ENCODE measurements at regions not wholly inside any gene's neighbourhood (a gene's known extent, or its start where the extent isn't known, plus 50 kb on each side); places are given as distances from the start of the nearest gene placed in this dataset.
A peak's percentile ranks its signal among the peaks of the same experiment; 100 is the strongest.

GRCh38 chr14:65794674-65795279, 382.2 kb downstream of the FUT8 start:
- no peak for DNase-seq (ENCODE audit: low read depth in 3 of 3)

DNA sequence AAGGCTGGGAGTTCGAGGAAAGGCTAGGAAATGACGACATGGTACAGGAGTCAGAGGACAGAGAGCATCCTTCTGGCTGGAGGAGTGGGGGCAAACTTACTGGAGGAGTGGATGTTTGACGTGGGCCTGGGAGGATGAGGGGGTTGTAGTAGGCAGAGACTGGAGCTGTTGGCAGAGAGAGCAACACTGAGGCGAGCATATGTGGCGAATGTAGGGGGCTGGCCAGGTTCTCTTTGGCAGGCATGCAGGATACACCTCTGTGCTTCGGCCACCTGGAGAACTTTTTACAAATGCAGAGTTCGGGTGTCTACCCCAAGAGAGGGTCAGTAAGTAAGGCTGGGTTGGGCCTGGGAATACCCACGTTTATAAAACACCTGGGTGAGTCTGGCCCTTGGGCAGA, 385.7 kb downstream of the FUT8 start:
- DNase-seq (ENCODE audit: low read depth in 3 of 3), result no peak

DNA sequence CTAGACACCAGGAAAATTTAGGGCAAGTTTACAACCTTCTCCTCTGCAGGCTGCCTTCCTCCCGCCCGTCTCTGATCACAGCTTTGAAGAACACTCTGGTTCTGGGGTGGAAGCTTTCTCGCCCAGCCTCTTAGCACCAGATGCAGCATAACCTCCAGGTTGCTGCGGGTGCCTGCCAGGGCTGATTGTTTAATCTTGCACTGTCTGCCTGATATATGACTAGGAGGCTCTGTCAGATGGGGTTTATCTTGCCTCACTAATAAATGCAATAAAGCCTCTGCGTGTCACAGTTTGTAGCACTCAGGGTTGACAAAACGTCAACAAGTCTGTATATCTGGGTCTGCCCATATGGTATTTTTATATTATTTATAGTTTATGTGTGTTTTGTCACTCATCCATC, 388.2 kb downstream of the FUT8 start:
- DNase-seq (ENCODE audit: low read depth in 3 of 3), result no peak

GRCh38 chr14:65802196-65802595, 389.7 kb downstream of the FUT8 start:
- DNase-seq (ENCODE audit: low read depth in 3 of 3), result no peak

GRCh38 chr14:65803885-65804284, 391.4 kb downstream of the FUT8 start:
- no peak for DNase-seq (ENCODE audit: low read depth in 3 of 3)

DNA sequence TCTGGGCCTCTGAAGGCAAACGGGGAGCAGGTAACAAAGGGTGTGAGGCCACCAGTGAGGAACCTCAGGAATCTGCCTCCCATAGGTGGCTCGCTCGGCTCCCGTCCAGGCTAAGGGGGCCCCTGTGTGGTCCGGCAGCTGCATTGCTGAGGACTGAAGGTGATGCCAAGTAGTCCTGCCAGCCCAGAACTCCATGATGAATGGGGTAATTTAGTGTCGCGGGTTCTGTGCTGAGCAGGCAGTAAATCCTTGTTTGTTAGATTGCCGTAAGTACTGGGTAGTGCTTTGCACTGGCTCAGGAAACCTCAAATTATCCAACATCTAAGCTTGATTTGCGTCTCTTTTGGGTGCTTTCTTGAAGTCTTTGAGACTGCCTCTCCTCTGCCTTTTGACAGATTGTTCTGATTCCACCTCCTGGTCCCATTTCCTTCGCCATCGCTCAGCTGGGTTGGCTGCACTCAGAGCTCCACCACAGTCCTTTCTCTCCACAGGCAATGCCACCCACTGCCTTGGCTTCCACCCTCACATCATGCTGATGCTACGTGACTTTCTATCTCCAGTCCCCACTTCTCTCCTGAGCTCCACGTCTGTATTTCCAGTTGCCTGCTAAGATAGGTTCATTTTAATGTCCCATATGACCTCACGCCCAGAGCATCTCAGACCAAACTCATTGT, 392.0 kb downstream of the FUT8 start:
- DNase-seq (ENCODE audit: low read depth in 3 of 3), result no peak

DNA sequence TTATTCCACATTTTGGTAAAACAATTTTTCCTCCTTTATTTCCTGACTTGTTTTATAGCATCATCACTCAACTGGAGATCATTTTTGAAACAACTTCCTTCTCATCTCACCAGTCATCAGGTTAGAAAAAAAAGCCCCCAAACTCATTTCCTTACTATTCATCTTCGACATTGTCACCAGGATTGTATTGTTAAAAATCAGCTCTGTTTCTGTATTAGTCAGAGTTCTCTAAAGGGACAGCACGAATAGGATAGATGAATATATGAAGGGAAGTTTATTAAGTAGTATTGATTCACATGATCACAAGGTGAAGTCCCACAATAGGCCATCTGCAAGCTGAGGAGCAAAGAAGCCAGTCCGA, 392.6 kb downstream of the FUT8 start:
- no peak for DNase-seq (ENCODE audit: low read depth in 3 of 3)

DNA sequence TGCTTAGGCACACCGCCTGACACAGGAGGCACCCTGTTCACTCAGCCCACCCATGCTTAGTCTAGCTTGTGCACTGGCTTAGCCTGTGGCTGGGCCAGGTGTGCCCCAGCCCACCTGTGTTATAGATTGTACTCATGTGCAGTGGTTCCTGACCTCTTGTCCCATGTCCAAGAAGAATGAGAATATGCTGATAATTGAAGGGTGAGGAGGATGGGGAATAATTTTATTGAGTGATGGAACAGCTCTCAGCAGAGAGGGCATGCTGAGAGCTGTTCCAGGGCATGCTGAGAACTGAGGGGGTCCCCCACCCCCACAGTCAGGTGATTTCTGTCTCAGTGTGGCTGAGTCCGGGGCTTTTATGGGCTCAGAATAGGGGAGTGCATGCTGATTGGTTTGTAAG, 395.9 kb downstream of the FUT8 start:
- no peak for DNase-seq (ENCODE audit: low read depth in 3 of 3)

DNA sequence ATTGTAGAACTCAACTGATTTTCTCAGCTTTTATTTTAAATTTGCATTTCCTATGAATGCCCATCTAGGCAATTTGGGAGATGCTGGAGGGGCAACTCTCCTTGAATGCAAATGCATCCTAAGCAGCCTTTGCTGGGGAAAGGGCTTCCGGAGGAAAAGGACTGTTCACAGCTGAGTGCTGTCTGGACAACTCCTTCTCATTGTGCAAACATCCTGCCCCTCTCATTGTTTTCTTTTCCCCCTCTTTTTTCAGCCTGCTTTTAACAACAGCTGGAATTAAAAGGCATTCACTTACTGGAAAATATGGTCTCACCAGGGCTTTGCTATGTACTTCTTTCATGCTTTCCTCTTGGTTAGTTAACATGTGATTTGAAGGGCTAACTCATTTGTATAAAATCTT, 397.8 kb downstream of the FUT8 start:
- no peak for DNase-seq (ENCODE audit: low read depth in 3 of 3)

- DNase-seq (ENCODE audit: low read depth in 3 of 3), result no peak
Measured at GRCh38 chr14:65813760-65814384, 401.3 kb downstream of the FUT8 start.

- no peak for DNase-seq (ENCODE audit: low read depth in 3 of 3)
Measured at GRCh38 chr14:65815127-65815526, 402.6 kb downstream of the FUT8 start.

DNA sequence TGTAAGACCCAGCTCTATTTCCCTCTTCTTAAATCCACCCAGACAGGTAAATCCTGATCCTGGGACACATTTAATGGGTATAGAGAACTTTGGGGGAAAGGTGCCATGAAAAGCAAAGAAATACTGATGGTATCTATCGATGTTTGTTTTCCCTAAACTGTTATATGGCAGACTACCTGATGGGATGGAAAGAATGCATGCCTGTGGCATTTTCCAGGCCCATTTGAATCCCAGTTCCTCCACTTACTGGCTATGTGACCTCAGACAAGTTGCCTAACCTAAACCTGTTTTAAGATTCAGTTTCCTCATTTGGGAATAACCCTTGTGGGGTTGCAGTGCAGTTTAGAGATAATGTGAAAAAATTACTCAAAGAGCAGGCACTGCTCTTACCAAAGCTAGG, 404.5 kb downstream of the FUT8 start:
- DNase-seq (ENCODE audit: low read depth in 3 of 3), result no peak

GRCh38 chr14:65819569-65819968, 407.0 kb downstream of the FUT8 start:
- DNase-seq (ENCODE audit: low read depth in 3 of 3), result no peak

DNA sequence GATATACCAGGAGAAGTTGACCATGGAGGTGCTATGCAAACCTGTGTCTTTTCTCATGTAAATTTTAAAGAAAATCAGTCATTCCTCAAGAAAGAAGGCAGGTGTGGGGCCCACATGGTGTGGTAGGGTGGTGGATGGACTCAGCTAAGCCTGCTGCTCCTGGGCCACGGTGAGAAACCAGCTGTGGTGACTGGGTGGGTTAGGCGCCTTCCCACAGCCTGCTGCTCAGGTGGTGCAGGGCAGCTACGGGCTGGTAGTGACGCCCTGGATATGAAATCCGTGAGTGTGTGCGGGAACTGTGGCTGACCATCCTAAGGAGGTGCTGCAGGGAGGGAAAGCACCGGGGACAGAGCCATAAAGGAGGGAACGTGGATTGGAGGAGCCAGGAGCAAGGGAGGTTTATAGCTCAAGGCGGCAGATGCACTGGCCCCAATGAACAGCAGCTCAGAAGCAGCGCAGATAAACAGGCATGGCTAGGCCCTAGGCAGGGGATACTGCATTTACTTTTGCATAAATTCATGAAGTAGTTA, 408.8 kb downstream of the FUT8 start:
- no peak for DNase-seq (ENCODE audit: low read depth in 3 of 3)

- peak; percentile 10 to 27 (median 27) for DNase-seq (ENCODE audit: low read depth in 3 of 3)
Measured at GRCh38 chr14:65824285-65824977, 411.9 kb downstream of the FUT8 start.

GRCh38 chr14:65824978-65825299, 412.4 kb downstream of the FUT8 start:
- DNase-seq (ENCODE audit: low read depth in 3 of 3), result no peak

- DNase-seq (ENCODE audit: low read depth in 3 of 3), result no peak
Measured at GRCh38 chr14:65826946-65827345, 414.4 kb downstream of the FUT8 start.

GRCh38 chr14:65827520-65827919, 415.0 kb downstream of the FUT8 start:
- no peak for DNase-seq (ENCODE audit: low read depth in 3 of 3)

- DNase-seq (ENCODE audit: low read depth in 3 of 3), result no peak
Measured at GRCh38 chr14:65828396-65828795, 415.9 kb downstream of the FUT8 start.

GRCh38 chr14:65832431-65833266, 420.1 kb downstream of the FUT8 start:
- DNase-seq (ENCODE audit: low read depth in 3 of 3), result no peak

GRCh38 chr14:65833267-65833880, 420.8 kb downstream of the FUT8 start:
- DNase-seq (ENCODE audit: low read depth in 3 of 3), result no peak
